ENCODE measurements at regions not wholly inside any gene's neighbourhood (a gene's known extent, or its start where the extent isn't known, plus 50 kb on each side); places are given as distances from the start of the nearest gene placed in this dataset.
"Not testable (repeated sequence)": the region's sequence is repeated elsewhere in the genome, so short reads cannot be mapped to it uniquely, and the experiment has no call there.

- Histone ChIP-seq H3K36me3 (ENCODE audit: control insufficient read depth, insufficient read depth, low read length) (no peaks in the 10 kb centered on the region), H3K27me3 (ENCODE audit: insufficient read depth, low read length, poor library complexity) (no peaks in the 10 kb centered on the region), H3K4ac (ENCODE audit: low read depth, low read length) (no peak overlapping the region), H3K4me1 (ENCODE audit: control insufficient read depth, low read depth, low read length) (no peaks in the 10 kb centered on the region), H2BK15ac (replicated peaks; ENCODE audit: low read depth) (no peak overlapping the region), H2AK5ac (ENCODE audit: low read length) (no peak overlapping the region), H3K9ac (ENCODE audit: low read length) (no peak overlapping the region), H3K23ac (ENCODE audit: low read length) (no peak overlapping the region), H4K8ac (ENCODE audit: low read depth, low read length) (no peak overlapping the region), H4K5ac (ENCODE audit: low read length) (no peak overlapping the region), H3K4me3 (ENCODE audit: low read length) (no peak overlapping the region), H2BK120ac (ENCODE audit: low read depth, low read length) (no peak overlapping the region), H3K79me2 (ENCODE audit: control insufficient read depth, insufficient read depth, low read length) (no peaks in the 10 kb centered on the region), H3K27ac (ENCODE audit: low read depth, low read length) (no peak overlapping the region), H3K79me1 (ENCODE audit: low read length) (no peaks in the 10 kb centered on the region), H3K4me2 (ENCODE audit: low read length) (no peak overlapping the region), H3K56ac (ENCODE audit: low read length) (no peak overlapping the region), H2BK5ac (ENCODE audit: low read length) (no peak overlapping the region), H3K18ac (ENCODE audit: low read length) (no peak overlapping the region)
- peak; percentile 47 for DNase-seq
- WGBS (ENCODE audit: extremely low coverage, insufficient coverage, low lambda C conversion rate) = no CpG with 5 or more reads among the region's 7 CpGs
Observed at GRCh38 chr6:95866732-95867131, 149.0 kb upstream of the FUT9 start.

DNA sequence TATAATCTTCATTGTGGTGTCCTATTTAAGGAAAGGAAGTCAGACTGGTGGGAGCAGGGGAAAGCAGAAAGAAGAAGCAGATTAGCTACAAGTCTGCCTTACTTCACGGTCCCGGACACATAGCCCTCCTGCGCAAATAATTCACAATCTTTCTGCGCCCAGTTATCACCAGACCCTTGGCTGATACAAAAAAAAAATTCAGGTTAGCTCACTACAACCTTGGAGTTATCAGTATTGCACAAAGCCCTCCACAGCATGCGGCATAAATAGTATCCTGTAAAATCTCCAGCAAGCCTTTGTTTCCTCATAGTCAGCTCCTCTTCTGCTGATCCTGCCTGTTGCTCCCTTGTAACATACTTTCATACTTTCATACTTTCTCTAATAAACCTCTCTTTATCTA lies 148.6 kb upstream of the FUT9 start:
- H2BK15ac ChIP-seq (replicated peaks; ENCODE audit: low read depth) = no peak overlapping the region
- H3K23ac ChIP-seq (ENCODE audit: low read length) = no peak overlapping the region
- H3K4me1 ChIP-seq (ENCODE audit: control insufficient read depth, low read depth, low read length) = no peaks in the 10 kb centered on the region
- H3K36me3 ChIP-seq (ENCODE audit: control insufficient read depth, insufficient read depth, low read length) = no peaks in the 10 kb centered on the region
- no peak overlapping the region for H3K56ac ChIP-seq (ENCODE audit: low read length)
- no peak overlapping the region for H2AK5ac ChIP-seq (ENCODE audit: low read length)
- no peak overlapping the region for H3K4me2 ChIP-seq (ENCODE audit: low read length)
- no peaks in the 10 kb centered on the region for H3K79me2 ChIP-seq (ENCODE audit: control insufficient read depth, insufficient read depth, low read length)
- no peaks in the 10 kb centered on the region for H3K79me1 ChIP-seq (ENCODE audit: low read length)
- no peak overlapping the region for H3K9ac ChIP-seq (ENCODE audit: low read length)
- no peak overlapping the region for H3K27ac ChIP-seq (ENCODE audit: low read depth, low read length)
- no peak overlapping the region for H2BK120ac ChIP-seq (ENCODE audit: low read depth, low read length)
- H4K8ac ChIP-seq (ENCODE audit: low read depth, low read length) = no peak overlapping the region
- H3K27me3 ChIP-seq (ENCODE audit: insufficient read depth, low read length, poor library complexity) = no peaks in the 10 kb centered on the region
- H3K4ac ChIP-seq (ENCODE audit: low read depth, low read length) = no peak overlapping the region
- no peak overlapping the region for H3K4me3 ChIP-seq (ENCODE audit: low read length)
- H4K5ac ChIP-seq (ENCODE audit: low read length) = no peak overlapping the region
- no CpG with 5 or more reads among the region's 5 CpGs for WGBS (ENCODE audit: extremely low coverage, insufficient coverage, low lambda C conversion rate)
- H2BK5ac ChIP-seq (ENCODE audit: low read length) = no peak overlapping the region
- no peak overlapping the region for H3K18ac ChIP-seq (ENCODE audit: low read length)
- DNase-seq = no peak

DNA sequence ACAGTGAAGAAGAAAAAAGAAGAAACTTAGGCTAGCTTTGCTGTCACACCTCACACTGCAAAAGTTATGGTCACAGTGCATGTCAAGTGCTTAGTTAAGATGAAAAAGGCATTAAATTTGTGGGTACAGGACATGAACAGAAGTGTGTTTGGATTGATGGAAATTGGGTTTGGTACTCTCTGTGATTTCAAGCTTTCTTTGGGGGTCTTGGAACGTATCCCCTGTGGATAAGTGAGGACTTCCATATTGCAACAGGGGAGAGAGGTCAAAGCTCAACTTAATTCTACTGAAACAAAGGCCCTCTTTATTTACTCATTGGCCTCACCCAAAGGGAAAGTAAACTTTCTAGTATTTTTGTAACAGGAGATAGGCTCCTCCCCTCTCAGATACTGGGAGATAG lies 138.3 kb upstream of the FUT9 start:
- H2BK120ac ChIP-seq (ENCODE audit: low read depth, low read length) = no peak overlapping the region
- H2BK15ac ChIP-seq (replicated peaks; ENCODE audit: low read depth) = no peak overlapping the region
- WGBS (ENCODE audit: extremely low coverage, insufficient coverage, low lambda C conversion rate) = no CpG with 5 or more reads among the region's 1 CpG

DNA sequence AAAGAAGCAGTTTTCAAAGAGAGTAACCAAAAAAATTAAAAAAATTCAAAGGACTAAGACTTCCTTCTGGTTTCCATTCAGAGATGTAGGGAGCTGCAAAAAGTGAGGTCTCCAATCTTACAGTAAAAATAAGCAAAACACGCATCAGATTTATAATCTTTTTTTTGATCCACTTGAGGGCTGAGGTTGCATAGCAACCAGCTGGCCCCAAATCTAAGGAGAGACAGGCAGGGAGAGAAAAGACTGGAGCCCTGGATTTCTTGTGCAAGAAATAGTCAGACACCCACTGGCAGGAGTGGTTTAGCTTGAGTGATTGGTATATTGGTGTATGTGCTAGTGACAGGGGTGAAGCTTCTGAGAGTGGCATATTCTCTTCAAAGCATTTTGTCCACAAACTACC lies 135.9 kb upstream of the FUT9 start:
- no peaks in the 10 kb centered on the region for H3K79me2 ChIP-seq (ENCODE audit: control insufficient read depth, insufficient read depth, low read length)
- H3K27ac ChIP-seq (ENCODE audit: low read depth, low read length) = no peak overlapping the region
- no peak overlapping the region for H3K56ac ChIP-seq (ENCODE audit: low read length)
- no peak overlapping the region for H3K23ac ChIP-seq (ENCODE audit: low read length)
- no peak overlapping the region for H2BK15ac ChIP-seq (replicated peaks; ENCODE audit: low read depth)
- H3K4me2 ChIP-seq (ENCODE audit: low read length) = no peak overlapping the region
- H3K4me1 ChIP-seq (ENCODE audit: control insufficient read depth, low read depth, low read length) = no peaks in the 10 kb centered on the region
- H3K4me3 ChIP-seq (ENCODE audit: low read length) = no peak overlapping the region
- no peak overlapping the region for H3K18ac ChIP-seq (ENCODE audit: low read length)
- no peak overlapping the region for H4K5ac ChIP-seq (ENCODE audit: low read length)
- no peaks in the 10 kb centered on the region for H3K36me3 ChIP-seq (ENCODE audit: control insufficient read depth, insufficient read depth, low read length)
- no peak overlapping the region for H2BK120ac ChIP-seq (ENCODE audit: low read depth, low read length)
- H2BK5ac ChIP-seq (ENCODE audit: low read length) = no peak overlapping the region
- DNase-seq = no peak
- H3K79me1 ChIP-seq (ENCODE audit: low read length) = no peaks in the 10 kb centered on the region
- H3K9ac ChIP-seq (ENCODE audit: low read length) = no peak overlapping the region
- H3K4ac ChIP-seq (ENCODE audit: low read depth, low read length) = no peak overlapping the region
- no peak overlapping the region for H4K8ac ChIP-seq (ENCODE audit: low read depth, low read length)
- no peak overlapping the region for H2AK5ac ChIP-seq (ENCODE audit: low read length)
- no peaks in the 10 kb centered on the region for H3K27me3 ChIP-seq (ENCODE audit: insufficient read depth, low read length, poor library complexity)
- WGBS (ENCODE audit: extremely low coverage, insufficient coverage, low lambda C conversion rate) = no CpG with 5 or more reads among the region's 1 CpG

More for the DNA sequence above, 138.3 kb upstream of the FUT9 start:
- H3K79me1 ChIP-seq (ENCODE audit: low read length) = no peaks in the 10 kb centered on the region
- H2BK5ac ChIP-seq (ENCODE audit: low read length) = no peak overlapping the region
- no peak overlapping the region for H3K18ac ChIP-seq (ENCODE audit: low read length)
- H4K5ac ChIP-seq (ENCODE audit: low read length) = no peak overlapping the region
- H3K27me3 ChIP-seq (ENCODE audit: insufficient read depth, low read length, poor library complexity) = no peaks in the 10 kb centered on the region
- H3K4me3 ChIP-seq (ENCODE audit: low read length) = no peak overlapping the region
- no peaks in the 10 kb centered on the region for H3K4me1 ChIP-seq (ENCODE audit: control insufficient read depth, low read depth, low read length)
- DNase-seq = no peak
- no peaks in the 10 kb centered on the region for H3K79me2 ChIP-seq (ENCODE audit: control insufficient read depth, insufficient read depth, low read length)
- H3K36me3 ChIP-seq (ENCODE audit: control insufficient read depth, insufficient read depth, low read length) = no peaks in the 10 kb centered on the region
- no peak overlapping the region for H3K4me2 ChIP-seq (ENCODE audit: low read length)
- H2AK5ac ChIP-seq (ENCODE audit: low read length) = no peak overlapping the region
- no peak overlapping the region for H3K27ac ChIP-seq (ENCODE audit: low read depth, low read length)
- H3K4ac ChIP-seq (ENCODE audit: low read depth, low read length) = no peak overlapping the region
- no peak overlapping the region for H3K23ac ChIP-seq (ENCODE audit: low read length)
- no peak overlapping the region for H3K9ac ChIP-seq (ENCODE audit: low read length)
- no peak overlapping the region for H4K8ac ChIP-seq (ENCODE audit: low read depth, low read length)
- H3K56ac ChIP-seq (ENCODE audit: low read length) = no peak overlapping the region

- peak; percentile 1 for DNase-seq
Observed at GRCh38 chr6:95882371-95882770, 133.4 kb upstream of the FUT9 start.

DNA sequence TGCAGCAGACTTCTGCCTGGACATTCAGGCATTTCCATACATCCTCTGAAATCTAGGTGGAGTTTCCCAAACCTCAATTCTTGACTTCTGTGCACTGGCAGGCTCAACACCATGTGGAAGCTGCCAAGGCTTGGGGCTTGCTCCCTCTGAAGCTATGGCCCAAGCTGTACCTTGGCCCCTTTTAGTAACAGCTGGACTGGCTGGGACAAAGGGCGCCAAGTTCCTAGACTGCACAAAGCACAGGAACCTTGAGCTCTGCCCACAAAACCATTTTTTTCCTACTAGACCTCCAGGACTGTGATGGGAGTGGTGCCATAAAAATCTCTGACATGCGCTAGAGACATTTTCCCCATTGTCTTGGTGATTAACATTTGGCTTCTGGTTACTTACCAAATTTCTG lies 127.1 kb upstream of the FUT9 start:
- not testable (repeated sequence) for H3K4ac ChIP-seq (ENCODE audit: low read depth, low read length); H2BK5ac ChIP-seq (ENCODE audit: low read length); H3K4me2 ChIP-seq (ENCODE audit: low read length); H2BK15ac ChIP-seq (replicated peaks; ENCODE audit: low read depth); H3K27ac ChIP-seq (ENCODE audit: low read depth, low read length); H2AK5ac ChIP-seq (ENCODE audit: low read length); H3K56ac ChIP-seq (ENCODE audit: low read length); H4K5ac ChIP-seq (ENCODE audit: low read length); H3K18ac ChIP-seq (ENCODE audit: low read length); H2BK120ac ChIP-seq (ENCODE audit: low read depth, low read length); H3K23ac ChIP-seq (ENCODE audit: low read length); H3K79me2 ChIP-seq (ENCODE audit: control insufficient read depth, insufficient read depth, low read length); H3K4me3 ChIP-seq (ENCODE audit: low read length); H4K8ac ChIP-seq (ENCODE audit: low read depth, low read length); H3K4me1 ChIP-seq (ENCODE audit: control insufficient read depth, low read depth, low read length); H3K79me1 ChIP-seq (ENCODE audit: low read length); H3K36me3 ChIP-seq (ENCODE audit: control insufficient read depth, insufficient read depth, low read length); DNase-seq; H3K9ac ChIP-seq (ENCODE audit: low read length); H3K27me3 ChIP-seq (ENCODE audit: insufficient read depth, low read length, poor library complexity)
- no CpG with 5 or more reads among the region's 2 CpGs for WGBS (ENCODE audit: extremely low coverage, insufficient coverage, low lambda C conversion rate)

More at GRCh38 chr6:95882371-95882770, 133.4 kb upstream of the FUT9 start:
- Histone ChIP-seq H3K9ac (ENCODE audit: low read length) (no peak overlapping the region), H3K4me2 (ENCODE audit: low read length) (no peak overlapping the region), H4K8ac (ENCODE audit: low read depth, low read length) (no peak overlapping the region), H4K5ac (ENCODE audit: low read length) (no peak overlapping the region), H2BK15ac (replicated peaks; ENCODE audit: low read depth) (no peak overlapping the region), H3K79me1 (ENCODE audit: low read length) (no peaks in the 10 kb centered on the region), H2AK5ac (ENCODE audit: low read length) (no peak overlapping the region), H3K56ac (ENCODE audit: low read length) (no peak overlapping the region), H3K4me1 (ENCODE audit: control insufficient read depth, low read depth, low read length) (no peaks in the 10 kb centered on the region), H3K27me3 (ENCODE audit: insufficient read depth, low read length, poor library complexity) (no peaks in the 10 kb centered on the region), H3K4ac (ENCODE audit: low read depth, low read length) (no peak overlapping the region), H3K27ac (ENCODE audit: low read depth, low read length) (no peak overlapping the region), H3K79me2 (ENCODE audit: control insufficient read depth, insufficient read depth, low read length) (no peaks in the 10 kb centered on the region), H3K18ac (ENCODE audit: low read length) (no peak overlapping the region), H2BK5ac (ENCODE audit: low read length) (no peak overlapping the region), H3K36me3 (ENCODE audit: control insufficient read depth, insufficient read depth, low read length) (no peaks in the 10 kb centered on the region), H3K4me3 (ENCODE audit: low read length) (no peak overlapping the region), H3K23ac (ENCODE audit: low read length) (no peak overlapping the region), H2BK120ac (ENCODE audit: low read depth, low read length) (no peak overlapping the region)
- no CpG with 5 or more reads among the region's 4 CpGs for WGBS (ENCODE audit: extremely low coverage, insufficient coverage, low lambda C conversion rate)
